ENCODE measurements at regions not wholly inside any gene's neighbourhood (a gene's known extent, or its start where the extent isn't known, plus 50 kb on each side); places are given as distances from the start of the nearest gene placed in this dataset. TPM values are rescaled to one million over a fixed set of nuclear protein-coding genes. Genes with fewer than 3 reads are reported as not detected.
"Not testable (repeated sequence)": the region's sequence is repeated elsewhere in the genome, so short reads cannot be mapped to it uniquely, and the experiment has no call there.

- H3K4me1 ChIP-seq (ENCODE audit: insufficient read depth, low read length); intact Hi-C loops (cut with micrococcal nuclease); DNase-seq; H3K36me3 ChIP-seq (ENCODE audit: low read depth, low read length); ATAC-seq; BruUV-seq (replicated peaks); H3K9me2 ChIP-seq (replicated peaks; ENCODE audit: low read length); H3K27me3 ChIP-seq (ENCODE audit: low read length); H3K79me2 ChIP-seq (ENCODE audit: low read length); POLR2A ChIA-PET (ENCODE audit: unreplicated experiment); H3K4me2 ChIP-seq (ENCODE audit: low read length); H3K9me3 ChIP-seq (ENCODE audit: low read length); H2AFZ ChIP-seq (ENCODE audit: low read length); CTCF ChIA-PET; H3F3A ChIP-seq (ENCODE audit: low read length, unreplicated experiment); H3K27ac ChIP-seq (ENCODE audit: low read length); H3K4me3 ChIP-seq (ENCODE audit: low read length); H3K9ac ChIP-seq (ENCODE audit: low read length); H4K20me1 ChIP-seq (ENCODE audit: low read length): not testable (repeated sequence)
These were observed 55.8 kb upstream of the PLGLB2 start for GRCh38 chr2:87691899-87692592.

- H3K9ac ChIP-seq (ENCODE audit: low read length); H3K4me2 ChIP-seq (ENCODE audit: low read length); H3K9me3 ChIP-seq (ENCODE audit: low read length); H3K27me3 ChIP-seq (ENCODE audit: low read length); BruUV-seq (replicated peaks); H3K9me2 ChIP-seq (replicated peaks; ENCODE audit: low read length); H3F3A ChIP-seq (ENCODE audit: low read length, unreplicated experiment); H3K36me3 ChIP-seq (ENCODE audit: low read depth, low read length); H2AFZ ChIP-seq (ENCODE audit: low read length); H3K4me1 ChIP-seq (ENCODE audit: insufficient read depth, low read length); CTCF ChIA-PET; POLR2A ChIA-PET (ENCODE audit: unreplicated experiment); H4K20me1 ChIP-seq (ENCODE audit: low read length); intact Hi-C loops (cut with micrococcal nuclease); H3K4me3 ChIP-seq (ENCODE audit: low read length); H3K27ac ChIP-seq (ENCODE audit: low read length); H3K79me2 ChIP-seq (ENCODE audit: low read length): not testable (repeated sequence)
- DNase-seq (peak; percentile 77), ATAC-seq (peak; percentile 79)
These were observed 55.0 kb upstream of the PLGLB2 start for GRCh38 chr2:87692914-87693313.

GRCh38 chr2:87693882-87694281 lies 54.0 kb upstream of the PLGLB2 start:
- H3K4me2 ChIP-seq (ENCODE audit: low read length); intact Hi-C loops (cut with micrococcal nuclease); H4K20me1 ChIP-seq (ENCODE audit: low read length); DNase-seq; ATAC-seq; POLR2A ChIA-PET (ENCODE audit: unreplicated experiment); H3K79me2 ChIP-seq (ENCODE audit: low read length); H2AFZ ChIP-seq (ENCODE audit: low read length); H3K36me3 ChIP-seq (ENCODE audit: low read depth, low read length); H3K9me3 ChIP-seq (ENCODE audit: low read length); H3K4me1 ChIP-seq (ENCODE audit: insufficient read depth, low read length); H3K9me2 ChIP-seq (replicated peaks; ENCODE audit: low read length); H3K27ac ChIP-seq (ENCODE audit: low read length); H3F3A ChIP-seq (ENCODE audit: low read length, unreplicated experiment); CTCF ChIA-PET; H3K27me3 ChIP-seq (ENCODE audit: low read length); H3K9ac ChIP-seq (ENCODE audit: low read length); BruUV-seq (replicated peaks); H3K4me3 ChIP-seq (ENCODE audit: low read length): not testable (repeated sequence)

- BruUV-seq (replicated peaks); CTCF ChIA-PET; POLR2A ChIA-PET (ENCODE audit: unreplicated experiment); H3F3A ChIP-seq (ENCODE audit: low read length, unreplicated experiment); H3K9ac ChIP-seq (ENCODE audit: low read length); H3K27me3 ChIP-seq (ENCODE audit: low read length); H3K4me2 ChIP-seq (ENCODE audit: low read length); H3K27ac ChIP-seq (ENCODE audit: low read length); H3K36me3 ChIP-seq (ENCODE audit: low read depth, low read length); H3K79me2 ChIP-seq (ENCODE audit: low read length); H4K20me1 ChIP-seq (ENCODE audit: low read length); intact Hi-C loops (cut with micrococcal nuclease); H3K4me3 ChIP-seq (ENCODE audit: low read length); H3K9me3 ChIP-seq (ENCODE audit: low read length); H2AFZ ChIP-seq (ENCODE audit: low read length); H3K4me1 ChIP-seq (ENCODE audit: insufficient read depth, low read length); H3K9me2 ChIP-seq (replicated peaks; ENCODE audit: low read length): not testable (repeated sequence)
- DNase-seq (peak; percentile 78), ATAC-seq (peak; percentile 73)
These were observed 52.1 kb upstream of the PLGLB2 start for GRCh38 chr2:87695596-87696323.

Small RNA genes in the stretch of these regions (microRNA-seq; reads per million reads assigned to microRNA genes)
- not detected for gene MIR4771-1 (ENCODE audit: unreplicated experiment)

Measured in PC-3 (cell line).